AML-193 (cell line): ENCODE measurements at regions not wholly inside any gene's neighbourhood (a gene's known extent, or its start where the extent isn't known, plus 50 kb on each side); places are given as distances from the start of the nearest gene placed in this dataset.

Source experiments
- DNase-seq, 2 experiments: peaks; one replicate each; lab custom pipeline; 2025; lab: John Stamatoyannopoulos, UW

- DNase-seq: no peak
Observed at GRCh38 chr1:30198795-30199403, 524.5 kb downstream of the MATN1 start.

GRCh38 chr1:30198451-30198760, 525.0 kb downstream of the MATN1 start:
- DNase-seq: no peak

- no peak for DNase-seq
Observed at GRCh38 chr1:30197639-30198450, 525.5 kb downstream of the MATN1 start.

GRCh38 chr1:30196872-30197638, 526.3 kb downstream of the MATN1 start:
- no peak for DNase-seq

- no peak for DNase-seq
Observed at GRCh38 chr1:30196457-30196856, 526.9 kb downstream of the MATN1 start.

GRCh38 chr1:30195424-30196134, 527.8 kb downstream of the MATN1 start:
- DNase-seq: no peak

GRCh38 chr1:30194741-30195423, 528.5 kb downstream of the MATN1 start:
- no peak for DNase-seq

GRCh38 chr1:30194046-30194619, 529.3 kb downstream of the MATN1 start:
- DNase-seq: no peak

GRCh38 chr1:30192969-30193630, 530.3 kb downstream of the MATN1 start:
- DNase-seq: no peak

GRCh38 chr1:30191154-30191702, 532.2 kb downstream of the MATN1 start:
- DNase-seq: no peak

- no peak for DNase-seq
Observed at GRCh38 chr1:30190511-30191153, 532.8 kb downstream of the MATN1 start.

GRCh38 chr1:30189818-30190500, 533.4 kb downstream of the MATN1 start:
- no peak for DNase-seq

- DNase-seq: no peak
Observed at GRCh38 chr1:30188999-30189398, 534.4 kb downstream of the MATN1 start.

GRCh38 chr1:30188329-30188728, 535.1 kb downstream of the MATN1 start:
- no peak for DNase-seq

GRCh38 chr1:30187413-30188023, 535.9 kb downstream of the MATN1 start:
- DNase-seq: no peak

- no peak for DNase-seq
Observed at GRCh38 chr1:30186586-30186985, 536.8 kb downstream of the MATN1 start.

GRCh38 chr1:30185809-30186208, 537.6 kb downstream of the MATN1 start:
- no peak for DNase-seq

GRCh38 chr1:30185313-30185712, 538.1 kb downstream of the MATN1 start:
- DNase-seq: no peak
